HG02678 (cell line): ENCODE measurements at regions not wholly inside any gene's neighbourhood (a gene's known extent, or its start where the extent isn't known, plus 50 kb on each side); places are given as distances from the start of the nearest gene placed in this dataset.

Experiments used
- ATAC-seq: cut with Tn5 transposase; IDR thresholded peaks from one replicate; pipeline ENCODE4 v1.9.1; 2021; ENCODE audit warnings: mild to moderate bottlenecking, moderate library complexity; ENCODE audit not compliant: unreplicated experiment

DNA sequence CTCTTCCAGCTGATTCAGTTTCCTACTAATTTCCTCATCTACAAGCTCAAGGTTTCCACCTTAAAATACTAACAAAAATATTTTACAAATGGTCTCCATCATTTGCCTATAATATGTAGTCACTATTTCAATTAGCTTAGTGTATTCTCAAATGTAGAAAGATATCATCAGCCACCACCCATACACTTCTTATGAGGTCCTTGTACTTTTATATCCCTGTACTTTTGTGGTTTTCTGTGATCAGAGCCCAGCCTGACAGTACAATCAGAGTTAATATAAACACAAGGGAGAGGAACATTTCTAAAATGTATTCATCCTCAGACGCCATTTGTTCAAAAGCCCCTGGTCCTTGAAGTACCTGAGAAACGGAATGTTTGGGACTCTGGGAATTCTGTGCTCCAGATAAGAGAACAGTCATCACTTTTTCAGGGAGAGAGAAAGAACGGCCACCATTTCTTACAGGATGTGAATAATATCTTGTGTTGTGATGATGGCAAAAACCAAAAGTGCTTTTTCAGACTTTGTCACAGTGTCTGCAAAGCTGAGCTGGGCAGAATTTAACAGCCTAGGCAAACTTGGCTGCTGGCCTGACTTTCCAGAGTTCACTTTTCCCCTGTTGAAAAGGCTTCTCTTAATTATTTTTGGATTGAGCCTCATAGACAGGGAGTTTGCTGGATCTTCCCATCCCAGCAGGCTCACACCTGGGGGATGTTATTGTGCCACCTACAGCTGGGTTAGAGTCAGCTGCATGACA, 361.7 kb upstream of the ACVR2A start:
- ATAC-seq = no peak

DNA sequence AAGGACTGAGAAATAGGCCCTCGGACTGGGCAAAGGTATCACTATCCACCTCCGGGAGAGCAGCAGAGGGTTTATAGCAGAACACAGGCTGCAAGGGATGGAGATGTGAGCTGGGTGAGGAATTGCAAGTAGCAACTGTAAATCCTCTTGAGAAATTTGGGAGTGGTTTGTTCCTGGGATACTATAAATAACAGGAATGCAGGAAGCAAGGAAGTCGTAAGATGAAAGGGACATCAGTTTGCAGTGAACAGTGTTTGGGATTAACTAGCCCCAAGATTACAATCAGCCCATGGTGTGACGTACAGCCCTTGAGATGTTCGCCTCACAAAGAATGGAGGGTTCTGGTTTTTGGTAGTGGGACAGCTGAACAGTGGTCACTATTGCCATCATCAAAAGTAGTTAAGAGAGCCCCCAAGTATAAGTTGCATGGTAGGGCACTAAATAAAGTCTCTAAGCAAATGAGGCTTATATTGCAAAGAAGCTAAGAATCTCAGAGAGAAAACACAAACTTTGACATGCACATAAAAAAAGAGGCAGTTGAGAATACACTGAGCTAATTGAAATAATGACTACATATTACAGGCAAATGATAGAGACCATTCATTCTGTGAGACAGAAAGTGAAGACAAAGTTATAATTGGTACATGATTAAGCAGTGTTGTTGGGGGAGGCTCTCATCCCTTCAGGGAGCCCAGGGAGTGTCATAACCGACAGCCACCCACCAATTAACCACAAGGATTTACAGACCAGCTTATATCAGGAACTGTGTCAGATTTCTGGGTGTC, 362.5 kb upstream of the ACVR2A start:
- no peak for ATAC-seq

DNA sequence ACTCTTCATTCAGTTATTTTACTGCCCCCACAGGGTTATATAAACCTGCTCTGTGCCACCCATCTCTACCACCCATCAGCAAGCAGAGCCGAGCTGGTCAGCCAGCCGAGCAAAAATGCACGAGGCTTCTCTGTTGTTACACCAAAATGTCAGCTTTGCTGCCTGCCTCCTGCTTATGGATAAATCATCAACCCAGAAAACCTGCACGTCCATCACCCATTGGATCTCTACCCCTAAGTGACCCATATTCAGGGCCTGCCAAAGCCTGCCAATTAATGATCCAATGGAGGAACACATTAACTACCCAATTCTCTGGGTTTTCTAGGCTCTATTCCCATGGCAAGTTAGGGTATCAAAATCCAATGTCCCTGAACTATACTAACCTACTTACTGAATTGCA, 365.5 kb upstream of the ACVR2A start:
- no peak for ATAC-seq

DNA sequence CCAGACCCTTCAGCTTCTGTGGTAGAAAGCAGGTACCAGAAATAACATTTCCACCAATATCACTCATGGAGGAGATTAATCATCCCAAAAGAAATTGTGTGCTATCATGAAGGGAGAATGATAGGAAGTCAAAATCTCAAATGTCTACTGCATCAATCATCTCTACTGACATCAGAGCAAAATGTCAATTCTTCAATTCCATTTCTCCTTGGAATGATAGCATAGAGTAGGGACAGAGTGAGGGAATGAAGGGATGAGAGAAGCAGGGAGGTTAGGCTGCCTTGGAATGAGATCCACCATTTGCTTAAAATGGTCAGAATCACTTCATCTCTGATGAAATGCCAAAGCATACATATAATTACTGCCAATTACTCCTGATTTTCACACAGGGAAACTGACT, 371.8 kb upstream of the ACVR2A start:
- no peak for ATAC-seq

DNA sequence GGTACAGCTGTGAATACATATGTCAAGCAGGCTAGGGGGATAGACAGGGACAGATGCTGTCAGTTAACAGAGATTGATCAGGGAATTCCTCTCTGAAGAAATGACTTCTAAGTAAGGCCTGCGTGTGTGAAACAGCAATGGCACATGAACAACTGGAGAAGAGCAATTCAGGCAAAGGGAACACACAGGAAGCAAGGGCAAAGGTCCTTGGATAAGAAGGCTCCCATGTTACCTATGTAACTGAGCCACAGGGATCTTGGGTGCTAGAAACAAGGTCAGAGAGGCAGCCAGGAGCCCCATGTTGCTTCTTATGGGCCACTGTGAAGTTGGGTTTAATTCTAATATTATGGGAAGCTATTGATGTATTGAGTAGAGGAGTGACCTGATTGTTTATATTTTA, 373.7 kb upstream of the ACVR2A start:
- no peak for ATAC-seq

DNA sequence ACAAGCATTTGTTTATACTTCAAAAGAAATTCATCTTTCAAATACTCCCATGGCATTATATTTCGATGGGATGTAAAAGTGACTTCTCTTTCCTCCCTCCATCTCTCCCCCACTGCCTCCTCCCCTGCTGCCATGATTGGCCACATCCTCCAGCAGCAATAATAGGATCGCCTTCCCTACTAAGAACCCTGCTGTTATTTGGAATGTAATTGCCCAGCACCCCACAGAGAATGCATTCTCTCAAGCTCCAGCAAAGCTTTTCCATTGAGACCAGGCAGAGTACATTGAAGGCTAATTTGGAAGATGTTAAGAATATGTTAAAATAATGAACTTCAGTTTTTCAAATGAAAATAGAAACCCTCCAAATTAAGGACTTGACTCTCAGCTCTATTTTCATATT, 375.4 kb upstream of the ACVR2A start:
- no peak for ATAC-seq

DNA sequence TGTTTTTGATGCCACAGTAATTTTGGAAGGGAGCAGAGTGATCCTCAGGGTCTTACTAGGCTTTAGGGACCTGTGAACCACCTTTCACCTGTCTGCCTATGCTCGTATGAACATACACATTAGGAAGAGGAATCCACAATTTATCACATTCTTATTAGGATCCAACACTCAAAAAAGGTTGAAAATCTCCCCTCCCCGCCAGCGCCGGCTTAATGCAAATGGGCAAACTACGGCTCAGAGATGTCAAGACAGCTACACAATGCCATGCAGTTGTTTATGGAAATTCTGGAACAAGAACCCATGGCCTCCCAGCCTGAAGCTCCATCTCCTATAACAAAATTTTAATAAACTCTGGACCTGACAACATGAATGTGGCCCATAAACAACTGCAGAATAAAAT, 375.9 kb upstream of the ACVR2A start:
- no peak for ATAC-seq

DNA sequence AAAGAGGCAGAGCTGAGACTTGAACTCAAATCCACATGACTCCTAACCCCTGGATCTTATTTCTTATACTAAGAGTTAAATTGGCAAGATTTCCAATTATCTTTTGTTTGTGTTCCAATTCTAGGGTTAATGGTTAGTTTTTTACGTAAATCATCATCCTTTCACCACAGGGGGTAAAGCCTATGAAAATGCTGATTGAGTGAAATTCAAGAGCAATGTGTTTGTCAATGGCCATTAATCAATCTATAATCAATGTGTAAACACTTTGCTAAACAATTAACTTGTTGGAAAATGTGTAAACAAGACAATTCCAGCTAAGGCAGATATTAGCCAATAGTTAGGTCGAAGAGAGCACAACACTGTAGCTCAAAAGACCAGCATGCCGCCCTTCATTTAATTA, 376.5 kb upstream of the ACVR2A start:
- ATAC-seq = no peak

DNA sequence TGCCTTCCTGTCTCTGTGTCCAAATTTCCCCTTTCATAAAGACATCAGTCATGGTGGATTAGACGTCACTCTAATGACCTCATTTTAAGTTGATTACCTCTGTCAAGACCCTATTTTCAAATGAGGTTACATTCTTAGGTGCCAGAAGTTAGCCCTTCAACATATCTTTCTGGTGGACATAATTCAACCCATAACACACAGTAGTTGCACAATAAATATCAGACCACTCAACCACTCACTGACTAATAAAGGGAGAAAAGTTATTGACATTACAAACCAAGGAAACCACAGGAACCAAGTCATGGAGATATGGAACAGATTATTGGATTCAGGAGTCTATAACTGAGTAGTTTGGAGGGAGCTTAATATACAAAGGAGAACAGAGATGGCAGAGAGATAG, 377.4 kb upstream of the ACVR2A start:
- no peak for ATAC-seq

DNA sequence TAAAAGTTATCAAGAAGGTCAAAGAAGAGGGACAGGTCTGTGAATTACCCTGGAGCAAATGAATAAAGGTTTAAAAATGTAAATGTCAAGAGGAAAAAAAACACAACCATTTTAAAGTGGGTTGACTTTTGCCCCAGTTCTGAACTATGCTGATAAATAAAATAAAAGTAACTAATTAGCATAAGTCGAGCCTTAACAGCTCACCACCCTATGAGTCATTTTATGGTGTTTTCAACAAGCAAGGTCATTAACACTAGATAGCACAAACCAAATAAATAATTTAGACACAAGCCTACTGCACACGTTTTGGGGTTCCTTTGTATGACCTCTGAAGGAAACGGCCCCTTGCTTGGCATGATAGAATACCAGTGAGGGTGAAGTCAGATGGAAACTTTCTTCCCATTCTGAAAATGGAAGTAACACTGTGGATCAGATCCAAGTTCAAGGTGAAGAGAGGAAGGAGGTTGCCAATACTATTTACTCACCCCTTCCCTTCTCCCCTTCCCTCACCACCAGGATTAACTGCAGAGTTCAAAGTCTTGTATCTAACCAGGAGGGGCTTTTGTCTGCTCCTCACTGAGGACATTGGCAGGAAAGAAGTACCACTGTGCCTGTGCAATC, 380.0 kb upstream of the ACVR2A start:
- no peak for ATAC-seq

DNA sequence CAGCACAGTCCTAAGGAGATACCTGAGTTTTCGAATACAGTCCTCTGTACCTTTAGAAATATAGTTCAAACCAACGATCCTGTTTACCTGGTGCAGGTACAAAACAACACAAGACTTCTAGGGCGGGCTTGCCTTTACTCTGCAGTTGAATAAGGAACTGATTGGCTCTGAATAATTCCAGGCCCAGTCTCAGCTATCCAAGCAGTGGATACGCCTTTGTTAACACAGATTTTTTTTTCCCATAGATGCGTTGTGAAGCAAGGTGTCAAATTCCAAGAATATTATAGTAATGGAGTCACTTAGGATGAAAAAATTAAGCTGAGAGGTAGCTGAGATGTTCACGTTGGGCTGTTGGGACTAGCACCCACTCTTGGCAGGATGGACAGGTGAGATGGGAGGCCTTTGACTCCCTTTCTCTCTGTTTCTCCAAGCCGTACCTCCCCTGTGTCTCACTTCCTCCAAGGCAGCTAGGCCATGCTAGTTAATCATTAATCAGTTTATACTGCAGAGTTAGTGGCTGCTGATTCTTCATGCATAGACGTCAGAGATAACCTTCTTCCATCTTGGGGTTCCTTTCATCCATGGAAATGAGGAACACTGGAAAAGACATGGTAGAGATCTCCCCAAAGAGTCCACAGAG, 380.8 kb upstream of the ACVR2A start:
- ATAC-seq = peak; percentile 96

DNA sequence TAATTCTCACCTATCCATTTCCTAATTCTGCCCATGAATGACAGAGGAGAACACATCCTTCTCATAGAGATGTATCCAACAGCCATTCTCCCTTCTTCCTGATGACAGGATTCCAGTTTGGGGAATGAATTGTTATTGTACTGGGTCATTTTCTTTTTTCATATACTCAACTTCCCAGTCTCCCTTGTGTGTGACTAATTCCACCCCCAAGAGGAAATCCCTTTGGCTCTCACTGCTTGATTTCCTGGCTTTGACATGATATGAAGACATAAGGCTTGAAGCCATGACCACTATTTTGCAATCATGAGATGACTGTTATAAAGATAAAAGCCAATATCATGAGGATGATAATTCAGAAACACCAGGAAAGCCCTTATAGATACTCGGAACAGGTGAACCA, 384.7 kb upstream of the ACVR2A start:
- ATAC-seq = no peak

DNA sequence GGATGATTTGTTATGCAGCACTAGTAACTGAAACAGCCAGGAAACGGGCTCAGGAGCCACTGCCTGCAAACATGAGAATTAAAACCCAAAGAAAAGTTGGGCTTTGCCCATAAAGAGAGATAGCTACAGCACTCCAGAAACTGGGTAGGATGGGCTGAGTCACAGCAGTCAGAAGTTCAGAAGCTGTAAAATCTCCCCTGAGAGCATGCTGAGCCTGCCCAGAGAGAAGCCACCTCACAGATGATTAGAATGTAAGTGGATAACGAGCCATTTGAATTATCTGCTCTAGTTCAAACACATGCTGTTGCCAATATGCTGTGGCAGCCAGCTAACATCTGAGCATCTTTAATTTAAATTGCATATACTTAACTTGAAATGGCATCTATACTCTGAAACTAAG, 388.1 kb upstream of the ACVR2A start:
- ATAC-seq = no peak

DNA sequence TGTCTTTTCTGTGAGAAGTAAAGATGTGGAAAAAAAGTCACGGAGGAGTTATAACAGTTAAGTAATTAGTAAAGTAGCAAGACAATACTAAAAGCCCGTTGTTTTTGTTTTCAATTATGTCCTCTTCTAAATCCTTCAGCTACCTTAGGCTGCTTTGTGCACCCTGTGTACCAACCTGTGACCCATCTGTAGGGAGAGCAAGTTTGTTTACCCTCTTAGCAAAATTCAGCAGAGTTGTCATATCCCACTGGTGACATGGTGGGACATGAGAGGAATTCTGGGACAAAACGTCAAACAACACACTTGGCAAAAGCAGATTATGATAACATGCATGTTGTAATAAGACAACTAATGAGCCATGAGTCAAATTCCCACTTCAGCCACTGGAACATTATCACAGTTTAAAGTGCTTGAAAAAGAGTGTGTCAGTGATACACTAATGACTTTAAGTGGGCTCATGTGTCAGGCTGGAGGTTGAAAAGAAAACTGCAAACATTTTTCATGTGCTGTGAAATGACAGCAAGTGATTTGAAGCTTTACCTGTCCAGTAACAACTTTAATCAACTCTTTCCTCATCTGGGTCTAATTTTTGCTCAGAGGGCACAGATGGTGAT, 392.8 kb upstream of the ACVR2A start:
- no peak for ATAC-seq

DNA sequence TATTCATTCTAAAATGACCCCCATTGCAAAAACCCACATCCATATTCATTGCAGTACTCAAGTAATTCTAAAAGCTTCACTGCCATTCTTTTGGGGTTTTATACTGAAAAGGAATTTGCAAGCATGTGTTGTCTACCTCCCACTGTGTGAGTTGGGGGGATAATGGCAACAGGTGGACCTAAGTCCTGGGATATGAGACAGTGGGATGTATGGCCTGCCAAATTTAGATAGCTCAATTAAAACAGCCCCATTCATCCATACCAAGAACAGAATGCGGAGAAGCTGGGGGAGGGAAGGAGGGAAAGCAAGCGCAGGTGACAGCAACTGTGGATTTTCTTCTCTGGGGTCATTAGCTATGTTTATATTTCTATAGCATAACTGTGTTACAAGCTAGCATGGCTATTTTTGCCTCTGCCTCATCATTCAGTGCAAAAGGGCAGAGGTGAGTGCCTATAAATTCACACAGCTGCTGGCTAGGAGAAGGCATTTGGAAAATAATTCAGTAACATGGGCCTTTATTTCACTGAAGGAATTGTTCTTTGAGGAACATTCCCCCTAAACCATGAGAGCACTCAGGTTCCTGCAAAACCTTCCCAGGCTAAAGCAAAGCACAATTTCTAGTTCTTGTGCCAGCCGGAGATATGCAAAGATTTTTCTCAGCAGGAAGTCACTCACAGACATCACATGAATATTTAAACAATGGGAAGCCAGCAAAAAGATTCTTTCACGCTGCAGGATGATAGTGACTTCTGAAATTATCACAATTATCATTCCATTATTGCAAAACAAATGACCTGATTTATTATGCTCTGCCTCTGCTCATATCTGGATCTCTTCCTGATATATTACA, 393.9 kb upstream of the ACVR2A start:
- no peak for ATAC-seq

DNA sequence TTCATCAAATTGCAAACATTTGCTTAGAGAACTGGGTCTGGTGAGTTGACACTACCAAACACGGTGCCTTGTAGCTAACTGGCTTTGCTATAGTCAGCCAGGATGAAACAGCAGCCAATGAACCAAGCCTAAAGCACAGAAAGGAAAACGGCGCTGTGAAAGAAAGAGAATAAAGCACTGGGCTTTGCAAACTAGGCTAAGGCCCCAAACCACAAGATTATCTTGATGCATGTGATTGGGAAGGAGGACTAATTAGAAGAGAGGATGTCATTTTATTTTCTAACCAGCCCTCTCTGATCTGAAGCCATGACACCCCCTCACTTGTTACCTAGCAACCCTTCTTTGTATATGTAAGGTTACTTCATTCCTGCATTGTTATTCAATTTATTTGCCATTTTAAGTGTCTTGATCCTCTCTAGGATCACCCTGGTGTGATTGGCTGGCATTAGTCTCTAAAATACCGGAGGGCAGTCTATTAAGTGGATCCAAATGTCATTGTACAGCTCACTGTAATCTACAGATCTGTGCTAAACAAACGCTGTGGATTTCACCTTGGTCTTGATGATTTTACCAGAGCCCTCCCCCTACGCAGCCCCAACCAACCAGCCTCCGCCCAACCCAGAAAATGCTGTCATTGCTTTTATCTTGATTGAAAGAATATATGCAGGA, 395.4 kb upstream of the ACVR2A start:
- ATAC-seq = no peak

DNA sequence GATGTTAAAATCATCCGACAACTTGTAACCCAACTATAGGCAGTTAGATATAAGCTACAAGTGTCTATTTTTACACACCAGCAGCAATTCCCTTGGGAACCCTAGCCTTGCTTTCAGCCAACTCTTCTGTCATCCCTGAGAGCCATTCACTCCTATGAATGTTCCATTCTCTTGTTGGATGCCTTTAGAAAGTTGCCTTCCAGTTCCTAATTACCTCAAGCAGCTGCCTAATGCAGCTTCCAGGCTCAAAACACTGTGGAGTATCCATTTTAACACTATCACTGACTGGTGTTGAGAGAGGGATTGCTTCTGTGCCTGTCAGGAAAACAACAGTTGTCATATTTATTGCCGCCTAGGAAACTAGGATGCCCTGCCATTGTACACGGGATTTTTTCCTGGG, 402.0 kb upstream of the ACVR2A start:
- ATAC-seq = no peak

DNA sequence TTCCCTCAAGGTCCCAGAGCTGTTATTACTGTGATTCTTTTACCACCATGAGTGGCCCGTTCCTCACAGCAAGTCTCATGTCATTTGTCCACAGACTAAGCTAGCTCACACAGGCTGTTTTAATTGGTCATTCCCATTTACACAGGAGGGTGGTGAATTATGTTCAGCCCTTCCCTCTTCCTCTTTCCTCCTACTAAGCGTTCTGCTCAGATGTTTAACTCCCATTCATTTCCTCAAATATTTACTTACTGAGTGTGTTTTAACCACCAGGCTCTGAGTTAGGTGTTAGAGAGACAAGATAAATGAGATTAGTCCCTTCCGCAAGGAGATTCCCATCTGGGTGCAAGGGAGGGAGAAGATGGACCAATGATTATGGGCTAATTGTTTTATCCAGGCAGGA, 403.6 kb upstream of the ACVR2A start:
- no peak for ATAC-seq

DNA sequence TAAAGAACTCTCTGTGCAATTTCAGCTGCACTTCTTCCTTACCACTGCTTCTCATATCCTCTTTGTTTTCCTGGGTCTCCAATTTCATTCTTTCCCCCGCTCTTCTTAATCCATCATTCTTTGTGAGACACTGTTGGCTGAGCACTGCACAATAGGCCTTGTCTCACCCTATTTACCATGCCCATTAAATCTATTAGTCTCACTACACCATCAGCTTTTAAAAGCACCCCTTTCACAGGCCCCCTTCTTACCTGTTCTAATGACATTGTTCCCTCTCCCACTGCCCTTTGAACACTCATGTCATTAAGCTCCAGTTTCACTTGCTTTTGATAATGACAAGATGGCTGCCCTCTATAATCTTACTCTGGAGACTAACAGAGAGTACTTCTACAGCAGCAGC, 404.1 kb upstream of the ACVR2A start:
- ATAC-seq = no peak

DNA sequence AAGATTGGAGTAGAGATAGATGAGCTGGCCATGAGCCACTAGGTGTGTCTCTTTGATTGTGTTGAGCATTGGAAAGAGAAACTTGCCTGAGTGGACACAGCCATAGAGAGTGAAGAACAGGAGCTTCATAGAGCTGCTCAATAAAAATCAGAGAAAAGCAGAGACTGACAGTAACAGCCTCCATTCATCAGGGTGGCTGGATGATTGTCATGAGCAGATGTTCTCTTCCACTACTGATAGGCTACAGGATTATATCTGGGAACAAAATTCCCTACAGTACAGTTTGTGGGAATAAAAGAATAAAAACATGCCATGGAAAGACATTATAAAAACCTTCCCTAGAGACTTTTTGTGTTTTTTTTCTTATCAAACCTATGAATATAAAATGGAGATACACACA, 404.8 kb upstream of the ACVR2A start:
- ATAC-seq = no peak
